SIG-M5 treated with dmso at 0.1 percent for 504 hours (cell line): ENCODE measurements at regions not wholly inside any gene's neighbourhood (a gene's known extent, or its start where the extent isn't known, plus 50 kb on each side); places are given as distances from the start of the nearest gene placed in this dataset.

ENCODE experiments used
- DNase-seq: peaks from one replicate; lab custom pipeline; 2025; ENCODE audit not compliant: unreplicated experiment; lab: John Stamatoyannopoulos, UW

- no peak for DNase-seq
Measured at GRCh38 chr18:55093808-55094207, 134.5 kb upstream of the CCDC68 start.

- DNase-seq = no peak
Measured at GRCh38 chr18:55093295-55093694, 134.0 kb upstream of the CCDC68 start.

GRCh38 chr18:55092166-55092565, 132.9 kb upstream of the CCDC68 start:
- no peak for DNase-seq

DNA sequence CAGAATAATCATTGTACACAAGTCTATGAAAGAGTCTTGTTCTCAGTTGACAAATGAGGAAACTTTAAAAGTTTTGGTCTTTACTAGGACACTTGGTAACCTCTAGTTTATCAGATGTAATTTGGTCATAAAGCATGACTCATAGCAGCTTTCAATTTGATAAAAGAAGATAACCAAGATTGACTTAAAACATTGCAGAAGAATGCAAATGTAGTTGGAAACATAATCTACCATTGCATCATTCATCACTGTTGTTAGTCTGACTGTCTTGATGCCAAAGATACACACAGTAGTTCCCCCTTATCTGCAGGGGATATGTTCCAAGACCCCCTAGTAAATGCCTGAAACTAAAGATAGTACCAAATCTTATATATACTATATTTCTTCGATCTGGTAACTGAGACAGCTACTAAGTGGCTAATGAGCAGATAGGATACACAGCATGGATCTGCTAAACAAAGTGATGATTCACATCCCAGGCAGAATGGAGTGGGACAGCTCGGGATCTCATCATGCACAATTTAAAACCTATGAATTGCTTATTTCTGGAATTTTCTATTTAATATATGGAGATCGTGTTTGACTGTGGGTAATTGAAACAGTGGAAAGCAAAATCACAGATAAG, 131.4 kb upstream of the CCDC68 start:
- no peak for DNase-seq

DNA sequence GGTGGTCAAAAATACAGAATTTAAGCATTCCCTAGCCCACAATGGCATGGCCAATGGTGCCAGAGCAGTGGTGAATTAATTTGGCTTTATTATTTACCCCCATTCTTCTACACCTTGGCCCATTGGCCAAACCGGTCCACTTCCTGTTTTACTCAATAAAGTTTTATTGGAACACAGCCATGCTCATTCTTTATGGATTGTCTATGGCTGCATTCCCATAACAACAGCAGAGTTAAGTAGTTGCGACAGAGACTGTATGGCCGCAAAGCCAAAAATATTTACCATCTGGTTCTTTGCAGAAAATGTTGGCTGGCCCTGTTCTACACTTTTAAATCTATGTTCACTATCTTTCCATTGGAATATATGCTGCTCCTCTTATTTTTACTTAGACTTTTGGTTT, 130.3 kb upstream of the CCDC68 start:
- DNase-seq = no peak

DNA sequence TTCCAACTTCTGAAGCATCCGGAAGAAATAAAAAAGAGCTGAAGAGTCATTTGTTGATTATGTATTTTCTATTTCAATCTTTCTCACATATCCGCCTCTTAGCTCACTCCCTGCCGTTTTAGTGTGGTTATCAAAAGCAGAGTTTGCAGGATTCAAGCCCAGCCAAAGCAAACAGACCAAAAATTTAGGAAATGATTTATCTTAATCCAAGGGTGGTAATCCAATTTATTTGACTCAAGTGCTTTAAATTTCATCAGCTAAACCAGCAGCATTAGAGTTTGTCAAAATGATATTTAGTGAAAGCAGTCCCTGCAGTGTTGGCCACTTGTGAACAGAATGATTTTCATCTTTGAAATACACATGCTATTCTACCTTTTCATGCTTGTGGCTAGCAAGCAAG, 129.3 kb upstream of the CCDC68 start:
- DNase-seq = no peak

DNA sequence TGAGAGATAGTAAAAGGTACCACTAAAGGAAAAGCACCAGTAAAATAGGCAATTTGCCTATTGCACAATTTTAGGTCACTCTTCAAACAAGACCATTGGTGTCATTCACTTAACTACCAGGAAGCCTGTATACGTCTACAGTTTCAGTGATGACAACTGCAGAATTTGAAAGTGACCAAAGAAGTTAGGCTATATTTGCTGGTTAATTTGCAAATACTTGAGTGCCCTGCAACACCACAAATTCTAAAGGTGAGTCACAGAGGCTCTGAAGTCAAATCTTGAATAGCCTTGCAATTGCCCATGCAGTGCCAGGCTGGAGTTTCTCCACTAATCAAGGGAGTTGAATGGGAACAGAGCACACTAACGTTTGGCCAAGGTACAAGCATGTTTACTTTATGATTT, 128.7 kb upstream of the CCDC68 start:
- DNase-seq = peak; percentile 10

DNA sequence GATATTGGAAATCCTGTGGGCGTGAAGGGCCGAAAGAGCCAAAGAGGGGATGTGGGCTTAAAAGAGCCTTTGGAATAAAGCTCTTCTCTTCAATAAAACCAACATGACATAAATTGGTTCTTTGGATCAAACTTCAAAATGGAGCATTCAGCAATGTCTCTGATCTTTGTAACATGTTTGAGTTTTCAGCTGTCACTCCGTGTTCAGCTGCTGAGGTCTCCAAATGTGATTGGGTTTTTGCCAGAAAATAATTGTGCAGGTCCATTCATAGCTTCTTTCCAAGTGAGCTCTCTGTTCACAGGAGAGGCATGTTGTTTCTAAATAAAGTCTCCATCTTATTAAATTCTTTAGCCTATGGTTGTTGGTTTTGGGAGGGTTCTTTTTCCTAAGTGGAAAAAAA, 127.6 kb upstream of the CCDC68 start:
- DNase-seq = no peak

GRCh38 chr18:55085557-55086285, 126.5 kb upstream of the CCDC68 start:
- no peak for DNase-seq

DNA sequence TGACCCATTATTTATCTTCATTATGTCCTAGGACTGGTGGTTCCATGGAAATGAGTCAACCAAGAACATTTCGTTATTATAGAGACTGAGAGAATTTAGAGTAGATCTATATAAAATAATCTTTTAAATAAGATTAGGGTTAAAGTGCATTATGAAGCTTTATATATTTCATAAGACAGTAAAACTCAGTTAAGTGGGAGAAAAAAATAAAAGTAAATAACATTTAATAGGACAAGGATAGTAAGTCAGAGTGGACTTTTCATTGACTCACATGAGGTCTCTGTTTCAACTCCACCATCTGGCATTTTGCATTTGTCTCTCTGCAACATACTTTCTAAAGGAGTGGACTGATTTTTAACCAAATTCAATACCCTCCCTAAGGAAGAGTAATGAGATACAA, 125.3 kb upstream of the CCDC68 start:
- no peak for DNase-seq

- no peak for DNase-seq
Measured at GRCh38 chr18:55083461-55083860, 124.2 kb upstream of the CCDC68 start.

GRCh38 chr18:55079481-55080355, 120.5 kb upstream of the CCDC68 start:
- no peak for DNase-seq

GRCh38 chr18:55079067-55079466, 119.8 kb upstream of the CCDC68 start:
- DNase-seq = no peak

DNA sequence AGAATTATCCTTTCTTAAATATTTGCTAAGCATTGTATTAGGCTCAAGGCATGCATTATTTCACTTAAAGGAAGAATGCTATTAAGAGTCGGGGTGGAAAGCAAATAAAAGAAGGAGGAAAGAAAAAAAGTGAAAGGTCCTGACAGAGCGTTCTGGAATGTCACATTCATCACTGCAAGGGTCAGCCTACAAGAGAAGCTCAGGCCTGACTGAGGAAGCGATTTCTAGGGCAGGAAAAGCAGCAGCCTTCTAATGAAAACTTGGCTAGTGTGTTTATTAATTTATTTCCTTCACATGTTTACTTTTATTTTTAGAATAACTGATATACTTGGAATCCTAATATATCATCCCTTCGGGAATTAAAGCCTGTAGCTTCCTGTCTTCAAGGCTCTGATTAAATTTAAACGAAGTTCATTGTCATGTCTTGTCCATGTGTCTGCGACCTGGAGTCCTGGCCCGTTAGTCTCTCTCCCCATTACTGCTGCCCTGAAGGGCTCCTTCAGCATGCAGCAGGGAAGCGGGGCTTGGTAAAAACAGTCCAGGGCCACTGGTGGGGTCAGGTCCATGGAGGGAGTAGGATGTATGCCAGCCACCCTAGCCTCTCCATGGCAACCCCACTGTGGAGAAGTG, 119.2 kb upstream of the CCDC68 start:
- no peak for DNase-seq

DNA sequence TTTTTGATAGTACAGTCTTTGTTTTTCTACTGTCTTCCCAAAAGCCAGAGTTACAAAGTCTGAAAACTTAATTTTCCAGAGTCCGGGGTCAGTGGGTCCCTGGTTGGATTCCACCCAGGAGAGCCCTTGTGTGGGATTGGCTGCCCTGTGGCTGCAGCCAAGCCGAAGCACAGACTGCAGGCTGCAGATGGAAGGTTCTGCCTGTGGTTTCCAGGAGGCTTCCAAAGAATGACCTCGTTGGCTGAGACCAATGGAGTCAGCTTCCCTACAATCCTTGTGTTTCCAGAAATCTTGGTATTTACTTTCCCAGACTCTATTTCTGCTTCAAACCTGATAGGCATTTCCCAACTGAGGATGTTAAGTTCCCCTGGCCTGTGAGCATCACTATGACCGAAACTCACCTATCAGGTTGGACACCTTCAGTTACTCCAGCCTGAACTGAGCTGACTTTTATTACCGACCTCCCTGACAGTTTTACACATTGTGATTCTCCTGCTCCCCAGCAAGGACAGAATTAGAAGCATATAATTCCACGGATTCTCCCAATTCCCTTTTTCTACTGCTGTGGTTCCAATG, 117.5 kb upstream of the CCDC68 start:
- DNase-seq = no peak

DNA sequence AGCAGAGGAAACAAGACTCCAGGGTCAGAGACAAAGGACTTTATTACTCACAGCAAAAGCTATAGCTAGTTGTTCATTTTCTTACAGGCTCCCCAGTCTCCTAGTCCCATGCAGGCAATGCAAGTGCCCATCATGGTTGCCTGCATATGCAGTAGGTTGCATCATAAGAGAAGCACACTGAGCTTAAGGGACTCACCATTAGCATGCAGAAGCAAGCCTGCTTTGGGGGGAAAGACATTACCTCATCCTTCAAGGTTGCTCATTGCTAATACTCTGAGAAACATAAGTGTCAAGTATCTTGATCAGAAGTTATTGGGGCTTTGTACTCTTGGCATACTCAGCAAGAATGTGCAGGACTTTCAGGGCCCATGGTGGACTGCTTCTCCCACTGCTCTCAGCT, 114.6 kb upstream of the CCDC68 start:
- DNase-seq = no peak

DNA sequence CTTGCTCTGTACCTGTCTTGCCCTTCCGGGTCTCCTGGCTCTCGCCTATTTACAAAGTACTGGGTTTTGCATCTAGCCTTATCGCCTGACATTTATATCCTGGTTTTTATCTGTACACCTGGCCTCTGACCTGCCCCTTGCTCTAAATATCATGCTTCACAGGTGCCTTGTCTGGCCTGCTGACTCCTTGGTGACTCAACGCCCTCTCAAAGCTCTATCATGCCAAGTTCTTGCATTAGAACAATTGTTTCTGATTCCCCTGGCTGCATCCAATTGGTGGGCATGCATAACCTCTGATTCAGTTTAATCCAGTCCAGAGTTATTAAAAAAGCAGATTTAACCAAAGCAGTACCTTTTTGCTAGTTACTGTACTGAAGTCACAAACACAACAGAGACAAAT, 113.9 kb upstream of the CCDC68 start:
- DNase-seq = no peak

GRCh38 chr18:55072698-55073097, 113.4 kb upstream of the CCDC68 start:
- no peak for DNase-seq

DNA sequence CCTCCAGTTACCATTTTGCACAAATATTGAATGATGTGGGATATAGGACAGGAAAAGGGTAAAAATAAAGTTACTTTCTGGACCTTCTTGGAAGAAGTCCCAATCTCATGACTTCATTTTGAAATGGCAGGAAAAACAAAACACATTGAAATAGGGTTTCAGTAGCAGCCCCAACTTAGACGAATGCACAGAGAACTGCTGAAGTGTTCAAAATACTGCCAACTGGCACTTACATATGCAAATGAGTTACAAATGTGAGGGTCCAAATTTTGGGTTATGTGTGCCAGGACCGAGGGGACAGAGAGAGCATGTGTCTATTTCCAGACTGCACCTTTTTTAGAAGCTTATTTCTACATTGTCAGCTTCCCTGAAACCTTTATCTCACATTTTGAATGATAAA, 112.9 kb upstream of the CCDC68 start:
- DNase-seq = no peak

GRCh38 chr18:55069497-55069896, 110.2 kb upstream of the CCDC68 start:
- no peak for DNase-seq

DNA sequence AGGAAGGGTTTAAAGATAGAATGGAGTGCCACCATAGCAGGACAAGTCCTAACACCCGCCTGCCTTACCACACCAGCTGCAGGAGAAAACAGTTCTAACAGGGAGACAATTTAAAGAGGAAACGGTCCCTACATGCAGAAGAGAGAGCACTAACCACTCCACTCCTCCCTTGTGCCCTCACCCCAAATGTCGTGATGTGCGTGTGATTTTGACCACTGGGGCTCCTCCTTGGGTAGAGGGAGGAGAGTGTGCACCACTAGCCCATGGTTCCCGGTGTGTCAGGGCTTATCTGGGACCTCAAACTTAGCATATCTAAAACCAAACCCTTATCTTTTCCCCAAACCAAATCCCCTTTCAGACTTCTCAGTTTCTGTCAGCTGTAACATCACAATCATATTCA, 105.5 kb upstream of the CCDC68 start:
- no peak for DNase-seq
